OCI-LY1 (cell line): ENCODE measurements at regions not wholly inside any gene's neighbourhood (a gene's known extent, or its start where the extent isn't known, plus 50 kb on each side); places are given as distances from the start of the nearest gene placed in this dataset.

ENCODE experiments used
- H2AFZ ChIP-seq: fragments of 200-600 bp; sonication (generic), shearing (Covaris generic); 2 replicates; pipeline ENCODE4 v1.6.0; 2014; ENCODE audit warnings: antibody characterized with exemption, mild to moderate bottlenecking, low read length
- H3F3A ChIP-seq: fragments of 200-600 bp; sonication (generic), shearing (Covaris generic); 2 replicates; pipeline ENCODE4 v1.6.0; 2014; ENCODE audit warnings: mild to moderate bottlenecking, antibody characterized with exemption, low read length, moderate library complexity; ENCODE audit not compliant: insufficient read depth
- H3K27ac ChIP-seq: fragments of 200-600 bp; sonication (generic); 2 replicates; pipeline ENCODE4 v1.5.1; 2014; ENCODE audit warnings: low read length, mixed run types, mild to moderate bottlenecking, low read depth; ENCODE audit not compliant: poor library complexity, severe bottlenecking
- H3K27me3 ChIP-seq: fragments of 200-600 bp; sonication (generic); 2 replicates; pipeline ENCODE4 v1.6.0; 2014; ENCODE audit warnings: antibody characterized with exemption, mild to moderate bottlenecking, low read length, moderate library complexity; ENCODE audit not compliant: insufficient read depth
- H3K36me3 ChIP-seq: fragments of 200-600 bp; sonication (generic); 2 replicates; pipeline ENCODE4 v1.6.1; 2014; ENCODE audit warnings: mild to moderate bottlenecking, antibody characterized with exemption, low read length, moderate library complexity, mixed read lengths; ENCODE audit not compliant: insufficient read depth
- H3K4me1 ChIP-seq: fragments of 200-600 bp; sonication (generic); 2 replicates; pipeline ENCODE4 v1.5.1; 2014; ENCODE audit warnings: mild to moderate bottlenecking, low read length, moderate library complexity; ENCODE audit not compliant: insufficient read depth, severe bottlenecking
- H3K4me2 ChIP-seq: fragments of 200-600 bp; sonication (generic), shearing (Covaris generic); 2 replicates; pipeline ENCODE4 v1.6.1; 2014; ENCODE audit warnings: low read length
- H3K4me3 ChIP-seq: fragments of 200-600 bp; sonication (generic); 2 replicates; pipeline ENCODE4 v1.5.1; 2014; ENCODE audit warnings: low read length, low read depth, mild to moderate bottlenecking, mixed read lengths; ENCODE audit not compliant: poor library complexity, severe bottlenecking
- H3K79me2 ChIP-seq: fragments of 200-600 bp; shearing (Covaris generic); 2 replicates; pipeline ENCODE4 v1.6.1; 2016; ENCODE audit warnings: mixed run types, low read length, mixed read lengths; ENCODE audit not compliant: insufficient read depth
- H3K9ac ChIP-seq: fragments of 200-600 bp; sonication (generic), shearing (Covaris generic); 2 replicates; pipeline ENCODE4 v1.6.1; 2014; ENCODE audit warnings: mild to moderate bottlenecking, low read length, mixed read lengths
- H3K9me2 ChIP-seq: fragments of 200-600 bp; sonication (generic), shearing (Covaris generic); 2 replicates; pipeline ENCODE4 v1.6.1; 2014; ENCODE audit warnings: low read depth, mild to moderate bottlenecking, low read length, mixed read lengths
- H3K9me3 ChIP-seq: fragments of 200-600 bp; shearing (Covaris generic); 2 replicates; pipeline ENCODE4 v1.6.1; 2014; ENCODE audit warnings: low read length, mixed read lengths
- H4K20me1 ChIP-seq: fragments of 200-600 bp; sonication (generic), shearing (Covaris generic); 2 replicates; pipeline ENCODE4 v1.6.0; 2016; ENCODE audit warnings: mild to moderate bottlenecking, low read length; ENCODE audit not compliant: insufficient read depth
- EZH2 ChIP-seq: fragments of 200-600 bp; sonication (generic), shearing (Covaris generic); IDR thresholded peaks from 2 replicates; pipeline ENCODE4 v1.8.0; 2017; ENCODE audit warnings: borderline replicate concordance, mixed run types, mild to moderate bottlenecking, antibody characterized with exemption, low read length, moderate library complexity, mixed read lengths
- TF ChIP-seq, protein P1 (sequence below): fragments of 200-600 bp; sonication (generic), shearing (Covaris generic); IDR thresholded peaks from 2 replicates; pipeline ENCODE4 v1.5.1; 2017; ENCODE audit warnings: mild to moderate bottlenecking, antibody characterized with exemption, low read length, moderate library complexity, mixed read lengths

DNA sequence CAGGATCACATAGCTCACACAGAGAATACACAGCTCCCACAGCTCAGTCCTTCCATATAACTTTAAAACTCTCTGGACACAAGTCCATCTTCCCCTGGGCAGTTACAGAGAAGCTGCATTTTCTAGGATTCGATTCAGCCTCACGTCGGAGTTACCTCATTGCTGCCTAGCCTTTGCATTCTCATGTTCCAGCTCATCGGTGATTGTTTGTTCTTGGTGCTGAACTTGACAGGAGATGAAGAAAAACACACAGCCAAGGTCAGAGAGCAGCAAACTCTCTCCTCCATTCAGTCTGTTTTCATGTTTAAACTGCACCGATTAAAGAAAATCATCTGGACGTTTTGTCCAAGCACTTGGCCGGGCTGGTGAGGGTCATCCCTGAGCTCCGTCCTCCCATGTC lies 375.5 kb upstream of the CFAP20DC start:
- no peaks in the 10 kb centered on the region for H4K20me1 ChIP-seq
- H3K4me2 ChIP-seq = no peak overlapping the region
- H3K4me3 ChIP-seq = no peak overlapping the region
- H3K36me3 ChIP-seq = no peaks in the 10 kb centered on the region
- no peaks in the 10 kb centered on the region for H3F3A ChIP-seq
- no peaks in the 10 kb centered on the region for H3K9me2 ChIP-seq
- no peak overlapping the region for H2AFZ ChIP-seq
- no peaks in the 10 kb centered on the region for H3K27me3 ChIP-seq
- no peaks in the 10 kb centered on the region for H3K4me1 ChIP-seq
- H3K27ac ChIP-seq = no peak overlapping the region
- TF ChIP-seq, protein P1, sequence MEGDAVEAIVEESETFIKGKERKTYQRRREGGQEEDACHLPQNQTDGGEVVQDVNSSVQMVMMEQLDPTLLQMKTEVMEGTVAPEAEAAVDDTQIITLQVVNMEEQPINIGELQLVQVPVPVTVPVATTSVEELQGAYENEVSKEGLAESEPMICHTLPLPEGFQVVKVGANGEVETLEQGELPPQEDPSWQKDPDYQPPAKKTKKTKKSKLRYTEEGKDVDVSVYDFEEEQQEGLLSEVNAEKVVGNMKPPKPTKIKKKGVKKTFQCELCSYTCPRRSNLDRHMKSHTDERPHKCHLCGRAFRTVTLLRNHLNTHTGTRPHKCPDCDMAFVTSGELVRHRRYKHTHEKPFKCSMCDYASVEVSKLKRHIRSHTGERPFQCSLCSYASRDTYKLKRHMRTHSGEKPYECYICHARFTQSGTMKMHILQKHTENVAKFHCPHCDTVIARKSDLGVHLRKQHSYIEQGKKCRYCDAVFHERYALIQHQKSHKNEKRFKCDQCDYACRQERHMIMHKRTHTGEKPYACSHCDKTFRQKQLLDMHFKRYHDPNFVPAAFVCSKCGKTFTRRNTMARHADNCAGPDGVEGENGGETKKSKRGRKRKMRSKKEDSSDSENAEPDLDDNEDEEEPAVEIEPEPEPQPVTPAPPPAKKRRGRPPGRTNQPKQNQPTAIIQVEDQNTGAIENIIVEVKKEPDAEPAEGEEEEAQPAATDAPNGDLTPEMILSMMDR = no peak
- TF ChIP-seq EZH2 = no peak
- no peaks in the 10 kb centered on the region for H3K79me2 ChIP-seq
- no peak overlapping the region for H3K9ac ChIP-seq
- no peaks in the 10 kb centered on the region for H3K9me3 ChIP-seq

- TF ChIP-seq EZH2 = no peak
- TF ChIP-seq, protein P1 = no peak
- no peak overlapping the region for H3K9ac ChIP-seq
Observed at GRCh38 chr3:59424268-59425010, 374.6 kb upstream of the CFAP20DC start.

DNA sequence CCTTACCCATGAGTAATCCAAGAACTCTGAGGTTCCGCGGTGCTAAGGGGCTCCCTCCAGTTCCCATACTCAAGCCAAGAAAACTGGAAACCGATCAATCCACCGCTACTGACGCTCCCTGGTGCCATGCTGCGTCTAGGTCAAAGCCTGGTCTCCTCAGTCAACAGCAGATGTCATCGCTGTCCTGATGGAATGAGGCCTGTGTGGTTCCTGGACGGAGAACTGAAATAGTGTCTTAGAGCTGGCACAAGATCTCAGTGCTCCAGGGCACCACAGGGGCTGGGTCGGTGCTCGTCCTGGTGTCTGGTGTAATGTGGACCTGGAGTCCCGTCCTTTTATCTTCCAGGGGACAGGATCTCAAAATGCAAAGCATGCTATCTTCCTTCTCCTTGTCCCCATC lies 373.9 kb upstream of the CFAP20DC start:
- Histone ChIP-seq H3K4me1 (no peaks in the 10 kb centered on the region), H3K4me2 (no peak overlapping the region)
- TF ChIP-seq, protein P1 = no peak
- no peak for TF ChIP-seq EZH2

More at GRCh38 chr3:59424268-59425010, 374.6 kb upstream of the CFAP20DC start:
- no peaks in the 10 kb centered on the region for H4K20me1 ChIP-seq
- H3K9me3 ChIP-seq = no peaks in the 10 kb centered on the region
- no peak overlapping the region for H3K27ac ChIP-seq
- no peak overlapping the region for H2AFZ ChIP-seq
- H3K79me2 ChIP-seq = no peaks in the 10 kb centered on the region
- no peak overlapping the region for H3K4me3 ChIP-seq
- H3K4me1 ChIP-seq = no peaks in the 10 kb centered on the region
- no peaks in the 10 kb centered on the region for H3K9me2 ChIP-seq
- no peaks in the 10 kb centered on the region for H3K36me3 ChIP-seq
- no peaks in the 10 kb centered on the region for H3K27me3 ChIP-seq
- H3K4me2 ChIP-seq = no peak overlapping the region
- no peaks in the 10 kb centered on the region for H3F3A ChIP-seq

More for the DNA sequence above, 373.9 kb upstream of the CFAP20DC start:
- Histone ChIP-seq H3F3A (no peaks in the 10 kb centered on the region), H3K9ac (no peak overlapping the region), H3K79me2 (no peaks in the 10 kb centered on the region), H3K4me3 (no peak overlapping the region), H2AFZ (no peak overlapping the region), H3K9me2 (no peaks in the 10 kb centered on the region), H3K27me3 (no peaks in the 10 kb centered on the region), H3K9me3 (no peaks in the 10 kb centered on the region), H3K36me3 (no peaks in the 10 kb centered on the region), H3K27ac (no peak overlapping the region), H4K20me1 (no peaks in the 10 kb centered on the region)
